A549 (cell line): ENCODE measurements at regions not wholly inside any gene's neighbourhood (a gene's known extent, or its start where the extent isn't known, plus 50 kb on each side); places are given as distances from the start of the nearest gene placed in this dataset.

Source experiments
- ATAC-seq, 2 experiments: fragments of 200-7000 bp in 1 of 2; fragments of >200 bp in 1 of 2; cut with Nextera tagmentation in 1 of 2; cut with Tn5 transposase in 1 of 2; 3 replicates each; pipeline versions ENCODE4 v1.8.0 to v1.9.1; 2018 to 2020; ENCODE audit warnings: mild to moderate bottlenecking in 1 of 2, moderate library complexity in 1 of 2
- CTCF ChIA-PET: fragments of 300-600 bp; sonication (Branson Sonifier 250); formaldehyde crosslinking; extraction: SDS; loops from one replicate; lab custom pipeline; 2021; ENCODE audit warnings: antibody characterized with exemption, inconsistent platforms; lab: Yijun Ruan, JAX
- POLR2A ChIA-PET: fragments of 350-600 bp; formaldehyde crosslinking; extraction: SDS; loops from one replicate; lab custom pipeline; 2021; ENCODE audit warnings: antibody characterized with exemption, inconsistent platforms; lab: Yijun Ruan, JAX
- DNase-seq, 2 experiments: peaks; one replicate each; pipeline versions ENCODE4 v3.0.0 to v3.0.0-alpha.2; 2011 to 2016; ENCODE audit warnings: low read depth in 1 of 2, low spot score in 1 of 2
- FAIRE-seq: peaks from 2 replicates; lab custom pipeline; 2011; peaks lifted over from hg19 to GRCh38; lab: Jason Lieb, UNC
- H3K27ac ChIP-seq, 2 experiments: fragments of >200 bp; sonication (Bioruptor Twin); formaldehyde crosslinking; 3 replicates each; pipeline ENCODE4 v1.5.1; 2016 to 2017
- H3K4me1 ChIP-seq: fragments of >200 bp; sonication (Bioruptor Twin); formaldehyde crosslinking; 3 replicates; pipeline ENCODE4 v1.6.1; 2016
- H3K4me2 ChIP-seq: fragments of >200 bp; sonication (Bioruptor Twin); formaldehyde crosslinking; 3 replicates; pipeline ENCODE4 v1.6.1; 2016
- H3K4me3 ChIP-seq: fragments of >200 bp; sonication (Bioruptor Twin); formaldehyde crosslinking; 3 replicates; pipeline ENCODE4 v1.5.1; 2016
- H3K9me3 ChIP-seq: fragments of >200 bp; sonication (Bioruptor Twin); formaldehyde crosslinking; 3 replicates; pipeline ENCODE4 v1.6.1; 2016
- BHLHE40 ChIP-seq: IDR thresholded peaks from 2 replicates; pipeline ENCODE4 v1.6.1; 2012; ENCODE audit warnings: low read depth, low read length, inconsistent platforms
- CBX8 ChIP-seq: fragments of 200-600 bp; sonication (generic); IDR thresholded peaks from 2 replicates; pipeline ENCODE4 v1.6.1; 2016
- CEBPB ChIP-seq, 2 experiments: fragments of >200 bp in 1 of 2; sonication (Bioruptor Twin) in 1 of 2; formaldehyde crosslinking in 1 of 2; IDR thresholded peaks; 2 replicates each; pipeline ENCODE4 v1.6.1; 2012 to 2016
- CHD4 ChIP-seq: fragments of 200-600 bp; sonication (generic); IDR thresholded peaks from 2 replicates; pipeline ENCODE4 v1.6.1; 2016; ENCODE audit warnings: antibody characterized with exemption, mild to moderate bottlenecking, borderline replicate concordance
- EHMT2 ChIP-seq: fragments of 200-600 bp; sonication (generic); IDR thresholded peaks from 2 replicates; pipeline ENCODE4 v1.6.1; 2016; ENCODE audit warnings: antibody characterized with exemption, low read depth, mild to moderate bottlenecking, moderate library complexity
- ESRRA ChIP-seq: fragments of 150-350 bp; IDR thresholded peaks from 2 replicates; pipeline ENCODE4 v1.6.1; 2014; ENCODE audit warnings: mild to moderate bottlenecking, low read length, borderline replicate concordance
- FOXS1 ChIP-seq: fragments of 250-450 bp; sonication (Bioruptor Pico); IDR thresholded peaks from 2 replicates; pipeline ENCODE4 v1.5.0; 2020; ENCODE audit warnings: mild to moderate bottlenecking, moderate library complexity
- GATA3 ChIP-seq: IDR thresholded peaks from 2 replicates; pipeline ENCODE4 v1.6.1; 2012; ENCODE audit warnings: borderline replicate concordance
- HOXA7 ChIP-seq: fragments of 250-450 bp; sonication (Bioruptor Pico); IDR thresholded peaks from 2 replicates; pipeline ENCODE4 v1.5.0; 2020; ENCODE audit warnings: mild to moderate bottlenecking, moderate library complexity
- HOXB13 ChIP-seq: fragments of 250-450 bp; sonication (Bioruptor Pico); IDR thresholded peaks from 2 replicates; pipeline ENCODE4 v1.5.0; 2020; ENCODE audit warnings: low read depth, mild to moderate bottlenecking, moderate library complexity
- HOXB5 ChIP-seq: fragments of 250-450 bp; sonication (Bioruptor Pico); IDR thresholded peaks from 2 replicates; pipeline ENCODE4 v1.5.0; 2020; ENCODE audit warnings: mild to moderate bottlenecking, moderate library complexity
- JUNB ChIP-seq: fragments of >200 bp; sonication (Bioruptor Twin); formaldehyde crosslinking; IDR thresholded peaks from 2 replicates; pipeline ENCODE4 v1.6.1; 2016
- KDM1A ChIP-seq: fragments of 200-600 bp; sonication (generic); IDR thresholded peaks from 2 replicates; pipeline ENCODE4 v1.6.1; 2016; ENCODE audit warnings: low read depth, mild to moderate bottlenecking
- KDM5A ChIP-seq: fragments of 200-600 bp; sonication (generic); IDR thresholded peaks from 2 replicates; pipeline ENCODE4 v1.6.1; 2016; ENCODE audit warnings: antibody characterized with exemption, mild to moderate bottlenecking
- MAFK ChIP-seq: fragments of 450-650 bp; IDR thresholded peaks from 2 replicates; pipeline ENCODE4 v1.6.1; 2014; ENCODE audit not compliant: partially characterized antibody
- MAZ ChIP-seq: fragments of 150-350 bp; IDR thresholded peaks from 2 replicates; pipeline ENCODE4 v1.6.1; 2014; ENCODE audit warnings: antibody characterized with exemption, low read depth, low read length, borderline replicate concordance
- NFE2L2 ChIP-seq: fragments of 150-350 bp; conservative IDR thresholded peaks from 2 replicates; pipeline ENCODE4 v1.6.1; 2014; ENCODE audit warnings: low read length
- NPAS2 ChIP-seq: fragments of 250-450 bp; sonication (Bioruptor Pico); IDR thresholded peaks from 2 replicates; pipeline ENCODE4 v1.8.0; 2022; ENCODE audit warnings: mild to moderate bottlenecking, moderate library complexity, borderline replicate concordance
- PHF8 ChIP-seq: fragments of 200-600 bp; sonication (generic); IDR thresholded peaks from 2 replicates; pipeline ENCODE4 v1.6.1; 2016; ENCODE audit warnings: low read depth, mild to moderate bottlenecking, antibody characterized with exemption, moderate library complexity, borderline replicate concordance
- POLR2A ChIP-seq: IDR thresholded peaks from 2 replicates; pipeline ENCODE4 v1.6.1; 2012; ENCODE audit warnings: mild to moderate bottlenecking, low read length
- POLR2AphosphoS2 ChIP-seq: conservative IDR thresholded peaks from 2 replicates; pipeline ENCODE4 v1.6.1; 2012; ENCODE audit warnings: low read length, improper control_type of control experiment, inconsistent platforms
- RARB ChIP-seq: fragments of 250-450 bp; sonication (Bioruptor Pico); IDR thresholded peaks from 2 replicates; pipeline ENCODE4 v1.8.0; 2021; ENCODE audit warnings: mild to moderate bottlenecking, moderate library complexity
- RFX5 ChIP-seq: fragments of 450-650 bp; IDR thresholded peaks from 2 replicates; pipeline ENCODE4 v1.7.1; 2014; ENCODE audit warnings: antibody characterized with exemption, mild to moderate bottlenecking, moderate library complexity
- ZC3H11A ChIP-seq: fragments of 450-650 bp; IDR thresholded peaks from 2 replicates; pipeline ENCODE4 v1.6.1; 2014; ENCODE audit warnings: antibody characterized with exemption, mild to moderate bottlenecking
- ZSCAN20 ChIP-seq: fragments of 250-450 bp; sonication (Bioruptor Pico); IDR thresholded peaks from 2 replicates; pipeline ENCODE4 v1.8.0; 2022; ENCODE audit warnings: mild to moderate bottlenecking, moderate library complexity
- WGBS: methylation state at CpG from one replicate; pipeline ENCODE4 v1.1.6; 2017; ENCODE audit errors: missing lambda C conversion rate; 5-methylcytosine and 5-hydroxymethylcytosine counted together
- TF ChIP-seq, protein P1 (sequence below): IDR thresholded peaks from 2 replicates; pipeline ENCODE4 v1.6.1; 2012
- TF ChIP-seq, protein P2 (sequence below): fragments of 200-600 bp; sonication (generic); IDR thresholded peaks from 2 replicates; pipeline ENCODE4 v1.6.1; 2016; ENCODE audit warnings: antibody characterized with exemption, mild to moderate bottlenecking, moderate library complexity
- TF ChIP-seq, protein P3 (sequence below): fragments of 150-350 bp; IDR thresholded peaks from 2 replicates; pipeline ENCODE4 v1.6.1; 2014; ENCODE audit warnings: low read depth, mild to moderate bottlenecking, low read length
- TF ChIP-seq, protein P4 (sequence below): fragments of >200 bp; sonication (Bioruptor Twin); formaldehyde crosslinking; IDR thresholded peaks from 3 replicates; pipeline ENCODE4 v1.5.1; 2016

DNA sequence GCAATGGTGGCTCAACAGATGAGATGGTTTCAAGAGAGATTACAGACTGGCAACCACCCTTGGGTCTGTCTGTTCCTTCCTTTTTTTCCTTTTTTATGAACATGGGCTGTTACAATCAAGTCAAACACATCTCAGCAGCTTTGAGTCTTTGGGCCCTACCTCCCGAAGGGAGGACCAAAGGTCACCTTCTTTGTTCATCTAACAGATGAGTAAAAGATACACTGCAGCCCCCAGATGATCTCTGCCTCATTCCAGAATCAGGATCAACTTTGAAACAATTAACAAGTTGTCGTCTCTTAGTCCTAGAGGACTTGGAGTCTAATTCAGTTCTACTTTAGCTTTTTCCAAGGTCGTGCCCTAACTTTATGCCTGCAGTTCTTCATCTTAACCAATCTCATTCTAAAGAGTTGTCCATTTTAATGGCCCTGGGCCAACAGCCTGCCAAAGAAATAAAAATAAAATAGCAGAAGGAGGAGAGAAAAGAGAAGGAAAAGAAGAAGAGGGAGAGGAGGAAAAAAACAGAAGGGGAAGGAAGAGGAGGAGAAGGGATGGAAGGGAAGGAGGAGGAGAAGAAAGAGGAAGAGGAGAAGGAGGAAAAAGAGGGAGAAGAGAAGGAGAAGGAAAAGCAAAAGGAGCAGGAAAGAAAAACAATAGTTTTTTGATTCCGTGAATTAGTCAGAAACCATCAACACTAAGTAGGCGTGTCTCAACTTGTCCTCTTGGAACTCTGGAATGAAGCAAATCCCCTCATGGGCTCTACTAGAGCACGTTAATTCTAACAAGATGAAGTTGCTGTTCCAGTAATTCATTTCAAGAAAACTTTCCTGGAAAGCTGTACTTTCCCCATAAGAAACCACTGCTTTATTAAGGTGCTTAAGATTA is 281.2 kb downstream of the FOXO1 start:
- CTCF ChIA-PET, result no interaction called here
- Histone ChIP-seq H3K4me1 (peaks cover 3% of the 10 kb centered on the region; the same call in 1 of the 3 replicates), H3K9me3 (no peaks in the 10 kb centered on the region), H3K4me3 (no peak overlapping the region), H3K27ac (no peak overlapping the region), H3K4me2 (no peak overlapping the region)
- DNase-seq (no peak), FAIRE-seq (no peak), ATAC-seq (no peak)
- 80% methylated on average over 6 of the region's 6 CpGs for WGBS
- no peak for TF ChIP-seq ZSCAN20 (CRISPR knock-in tag)
- TF ChIP-seq KDM1A, result no peak
- no peak for TF ChIP-seq ZC3H11A
- no peak for TF ChIP-seq FOXS1
- no peak for TF ChIP-seq KDM5A
- TF ChIP-seq JUNB, result no peak
- no peak for TF ChIP-seq CHD4
- TF ChIP-seq, protein P1, sequence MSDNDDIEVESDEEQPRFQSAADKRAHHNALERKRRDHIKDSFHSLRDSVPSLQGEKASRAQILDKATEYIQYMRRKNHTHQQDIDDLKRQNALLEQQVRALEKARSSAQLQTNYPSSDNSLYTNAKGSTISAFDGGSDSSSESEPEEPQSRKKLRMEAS, result no peak
- no peak for TF ChIP-seq NFE2L2
- no peak for TF ChIP-seq BHLHE40
- no peak for TF ChIP-seq CEBPB (IDR thresholded peaks at IDR 0.05)
- no peak for TF ChIP-seq HOXA7 (CRISPR knock-in tag)
- no peak for TF ChIP-seq PHF8
- POLR2A ChIA-PET, result no interaction called here

DNA sequence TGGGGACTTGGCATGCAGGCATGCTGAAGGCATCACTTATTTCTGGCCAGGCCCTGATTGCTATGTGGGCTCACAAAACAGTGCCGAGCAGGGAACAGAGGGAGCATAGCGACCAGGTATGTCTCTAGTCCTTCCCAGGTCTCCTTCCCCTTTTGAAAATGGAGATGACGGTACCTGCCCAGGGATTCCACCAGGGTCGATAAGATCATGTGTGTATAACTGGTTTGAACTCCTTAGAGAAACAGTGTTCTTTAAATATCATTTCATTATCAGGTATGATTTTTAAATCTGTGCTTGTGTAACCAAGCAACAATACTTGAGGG is 280.6 kb downstream of the FOXO1 start:
- DNase-seq (no peak), FAIRE-seq (no peak), ATAC-seq (no peak)
- Histone ChIP-seq H3K9me3 (no peaks in the 10 kb centered on the region), H3K4me2 (no peak overlapping the region), H3K27ac (no peak overlapping the region), H3K4me1 (peaks cover 3% of the 10 kb centered on the region; the same call in 1 of the 3 replicates), H3K4me3 (no peak overlapping the region)
- 81% methylated on average over 4 of the region's 4 CpGs for WGBS
- POLR2A ChIA-PET, result no interaction called here
- TF ChIP-seq PHF8 (no peak), ZSCAN20 (CRISPR knock-in tag) (no peak), POLR2AphosphoS2 (no peak), POLR2A (no peak), MAZ (no peak), EHMT2 (no peak), HOXB5 (CRISPR knock-in tag) (no peak), RARB (no peak), GATA3 (no peak), ESRRA (no peak), NPAS2 (no peak)
- TF ChIP-seq, protein P2, sequence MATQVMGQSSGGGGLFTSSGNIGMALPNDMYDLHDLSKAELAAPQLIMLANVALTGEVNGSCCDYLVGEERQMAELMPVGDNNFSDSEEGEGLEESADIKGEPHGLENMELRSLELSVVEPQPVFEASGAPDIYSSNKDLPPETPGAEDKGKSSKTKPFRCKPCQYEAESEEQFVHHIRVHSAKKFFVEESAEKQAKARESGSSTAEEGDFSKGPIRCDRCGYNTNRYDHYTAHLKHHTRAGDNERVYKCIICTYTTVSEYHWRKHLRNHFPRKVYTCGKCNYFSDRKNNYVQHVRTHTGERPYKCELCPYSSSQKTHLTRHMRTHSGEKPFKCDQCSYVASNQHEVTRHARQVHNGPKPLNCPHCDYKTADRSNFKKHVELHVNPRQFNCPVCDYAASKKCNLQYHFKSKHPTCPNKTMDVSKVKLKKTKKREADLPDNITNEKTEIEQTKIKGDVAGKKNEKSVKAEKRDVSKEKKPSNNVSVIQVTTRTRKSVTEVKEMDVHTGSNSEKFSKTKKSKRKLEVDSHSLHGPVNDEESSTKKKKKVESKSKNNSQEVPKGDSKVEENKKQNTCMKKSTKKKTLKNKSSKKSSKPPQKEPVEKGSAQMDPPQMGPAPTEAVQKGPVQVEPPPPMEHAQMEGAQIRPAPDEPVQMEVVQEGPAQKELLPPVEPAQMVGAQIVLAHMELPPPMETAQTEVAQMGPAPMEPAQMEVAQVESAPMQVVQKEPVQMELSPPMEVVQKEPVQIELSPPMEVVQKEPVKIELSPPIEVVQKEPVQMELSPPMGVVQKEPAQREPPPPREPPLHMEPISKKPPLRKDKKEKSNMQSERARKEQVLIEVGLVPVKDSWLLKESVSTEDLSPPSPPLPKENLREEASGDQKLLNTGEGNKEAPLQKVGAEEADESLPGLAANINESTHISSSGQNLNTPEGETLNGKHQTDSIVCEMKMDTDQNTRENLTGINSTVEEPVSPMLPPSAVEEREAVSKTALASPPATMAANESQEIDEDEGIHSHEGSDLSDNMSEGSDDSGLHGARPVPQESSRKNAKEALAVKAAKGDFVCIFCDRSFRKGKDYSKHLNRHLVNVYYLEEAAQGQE, result no peak
- CTCF ChIA-PET, result no interaction called here

DNA sequence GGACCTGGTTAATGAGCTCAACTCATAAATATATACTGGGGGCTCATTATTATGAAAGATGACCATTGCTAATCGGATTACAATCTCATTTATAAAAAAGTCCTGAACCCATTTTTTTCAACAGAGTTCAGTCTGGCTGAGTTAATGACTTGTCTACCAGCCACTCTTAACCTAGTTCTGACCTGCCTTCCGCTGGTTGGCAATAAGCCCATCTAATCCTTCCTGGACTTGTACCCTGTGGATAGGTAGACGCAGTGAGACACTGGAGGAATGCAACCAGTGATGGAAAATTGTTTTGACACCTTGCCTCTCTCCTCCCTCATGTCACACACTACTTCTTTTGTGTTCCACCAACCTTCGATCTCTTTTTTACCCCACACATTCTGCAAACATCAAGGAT is 279.9 kb downstream of the FOXO1 start:
- Histone ChIP-seq H3K4me3 (no peak overlapping the region), H3K4me1 (peaks cover 3% of the 10 kb centered on the region; the same call in 1 of the 3 replicates), H3K27ac (no peak overlapping the region), H3K4me2 (no peak overlapping the region), H3K9me3 (no peaks in the 10 kb centered on the region)
- 83% methylated on average over 4 of the region's 4 CpGs for WGBS
- CTCF ChIA-PET, result no interaction called here
- POLR2A ChIA-PET, result no interaction called here
- no peak for DNase-seq
- no peak for FAIRE-seq
- TF ChIP-seq CBX8 (no peak), RFX5 (no peak), HOXB13 (CRISPR knock-in tag) (no peak), MAFK (no peak), POLR2A (no peak), RARB (no peak), ESRRA (no peak), ZC3H11A (no peak)
- TF ChIP-seq, protein P1, result no peak
- TF ChIP-seq, protein P3, sequence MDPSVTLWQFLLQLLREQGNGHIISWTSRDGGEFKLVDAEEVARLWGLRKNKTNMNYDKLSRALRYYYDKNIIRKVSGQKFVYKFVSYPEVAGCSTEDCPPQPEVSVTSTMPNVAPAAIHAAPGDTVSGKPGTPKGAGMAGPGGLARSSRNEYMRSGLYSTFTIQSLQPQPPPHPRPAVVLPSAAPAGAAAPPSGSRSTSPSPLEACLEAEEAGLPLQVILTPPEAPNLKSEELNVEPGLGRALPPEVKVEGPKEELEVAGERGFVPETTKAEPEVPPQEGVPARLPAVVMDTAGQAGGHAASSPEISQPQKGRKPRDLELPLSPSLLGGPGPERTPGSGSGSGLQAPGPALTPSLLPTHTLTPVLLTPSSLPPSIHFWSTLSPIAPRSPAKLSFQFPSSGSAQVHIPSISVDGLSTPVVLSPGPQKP, result no peak
- TF ChIP-seq, protein P4, sequence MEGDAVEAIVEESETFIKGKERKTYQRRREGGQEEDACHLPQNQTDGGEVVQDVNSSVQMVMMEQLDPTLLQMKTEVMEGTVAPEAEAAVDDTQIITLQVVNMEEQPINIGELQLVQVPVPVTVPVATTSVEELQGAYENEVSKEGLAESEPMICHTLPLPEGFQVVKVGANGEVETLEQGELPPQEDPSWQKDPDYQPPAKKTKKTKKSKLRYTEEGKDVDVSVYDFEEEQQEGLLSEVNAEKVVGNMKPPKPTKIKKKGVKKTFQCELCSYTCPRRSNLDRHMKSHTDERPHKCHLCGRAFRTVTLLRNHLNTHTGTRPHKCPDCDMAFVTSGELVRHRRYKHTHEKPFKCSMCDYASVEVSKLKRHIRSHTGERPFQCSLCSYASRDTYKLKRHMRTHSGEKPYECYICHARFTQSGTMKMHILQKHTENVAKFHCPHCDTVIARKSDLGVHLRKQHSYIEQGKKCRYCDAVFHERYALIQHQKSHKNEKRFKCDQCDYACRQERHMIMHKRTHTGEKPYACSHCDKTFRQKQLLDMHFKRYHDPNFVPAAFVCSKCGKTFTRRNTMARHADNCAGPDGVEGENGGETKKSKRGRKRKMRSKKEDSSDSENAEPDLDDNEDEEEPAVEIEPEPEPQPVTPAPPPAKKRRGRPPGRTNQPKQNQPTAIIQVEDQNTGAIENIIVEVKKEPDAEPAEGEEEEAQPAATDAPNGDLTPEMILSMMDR, result no peak
- no peak for ATAC-seq
